ENCODE measurements at regions not wholly inside any gene's neighbourhood (a gene's known extent, or its start where the extent isn't known, plus 50 kb on each side); places are given as distances from the start of the nearest gene placed in this dataset.

- TF ChIP-seq CTCF (IDR thresholded peaks at IDR 0.05): no peak
- H3K4me1 ChIP-seq: peaks cover 22% of the 10 kb centered on the region
- intact Hi-C loops (cut with DNase I): no loop called here
- ATAC-seq (no peak), DNase-seq (no peak)
- H3K4me3 ChIP-seq: no peak overlapping the region
- no peaks in the 10 kb centered on the region for H3K36me3 ChIP-seq
- H3K27ac ChIP-seq: no peak overlapping the region
- H3K9me3 ChIP-seq: no peaks in the 10 kb centered on the region
- H3K27me3 ChIP-seq: peaks cover 7% of the 10 kb centered on the region
Observed at GRCh38 chr1:201652181-201652580, 113.3 kb downstream of the NAV1 start.

GRCh38 chr1:201653233-201653632 is 114.3 kb downstream of the NAV1 start:
- Histone ChIP-seq H3K9me3 (no peaks in the 10 kb centered on the region), H3K36me3 (no peaks in the 10 kb centered on the region)

GRCh38 chr1:201653883-201654282 is 115.0 kb downstream of the NAV1 start:
- intact Hi-C loops (cut with DNase I): no loop called here
- H3K27me3 ChIP-seq: peaks cover 5% of the 10 kb centered on the region
- H3K4me3 ChIP-seq: no peak overlapping the region
- TF ChIP-seq CTCF (IDR thresholded peaks at IDR 0.05): no peak
- peaks cover 20% of the 10 kb centered on the region for H3K4me1 ChIP-seq
- no peaks in the 10 kb centered on the region for H3K36me3 ChIP-seq
- no peak for DNase-seq
- H3K9me3 ChIP-seq: no peaks in the 10 kb centered on the region
- no peak for ATAC-seq
- H3K27ac ChIP-seq: no peak overlapping the region

More at GRCh38 chr1:201653233-201653632, 114.3 kb downstream of the NAV1 start:
- no peak for DNase-seq
- H3K27me3 ChIP-seq: peaks cover 7% of the 10 kb centered on the region
- no peak for ATAC-seq
- no peak for TF ChIP-seq CTCF (IDR thresholded peaks at IDR 0.05)
- H3K4me1 ChIP-seq: peaks cover 22% of the 10 kb centered on the region
- intact Hi-C loops (cut with DNase I): no loop called here
- no peak overlapping the region for H3K27ac ChIP-seq
- no peak overlapping the region for H3K4me3 ChIP-seq

- Histone ChIP-seq H3K9me3 (no peaks in the 10 kb centered on the region), H3K4me3 (no peak overlapping the region), H3K36me3 (no peaks in the 10 kb centered on the region), H3K27ac (no peak overlapping the region), H3K4me1 (peaks cover 11% of the 10 kb centered on the region), H3K27me3 (no peaks in the 10 kb centered on the region)
- DNase-seq (no peak), ATAC-seq (no peak)
- intact Hi-C loops (cut with DNase I): no loop called here
- no peak for TF ChIP-seq CTCF (IDR thresholded peaks at IDR 0.05)
Observed at GRCh38 chr1:201655243-201655642, 116.3 kb downstream of the NAV1 start.

GRCh38 chr1:201655910-201656309 is 117.0 kb downstream of the NAV1 start:
- TF ChIP-seq CTCF (IDR thresholded peaks at IDR 0.05): no peak
- Histone ChIP-seq H3K36me3 (no peaks in the 10 kb centered on the region), H3K27ac (no peak overlapping the region), H3K4me1 (peaks cover 6% of the 10 kb centered on the region), H3K4me3 (no peak overlapping the region), H3K9me3 (no peaks in the 10 kb centered on the region), H3K27me3 (no peaks in the 10 kb centered on the region)
- ATAC-seq: no peak
- intact Hi-C loops (cut with DNase I): no loop called here
- DNase-seq: no peak

Data from upper lobe of right lung (tissue), 1 donor.